ENCODE measurements at regions not wholly inside any gene's neighbourhood (a gene's known extent, or its start where the extent isn't known, plus 50 kb on each side); places are given as distances from the start of the nearest gene placed in this dataset.

DNA sequence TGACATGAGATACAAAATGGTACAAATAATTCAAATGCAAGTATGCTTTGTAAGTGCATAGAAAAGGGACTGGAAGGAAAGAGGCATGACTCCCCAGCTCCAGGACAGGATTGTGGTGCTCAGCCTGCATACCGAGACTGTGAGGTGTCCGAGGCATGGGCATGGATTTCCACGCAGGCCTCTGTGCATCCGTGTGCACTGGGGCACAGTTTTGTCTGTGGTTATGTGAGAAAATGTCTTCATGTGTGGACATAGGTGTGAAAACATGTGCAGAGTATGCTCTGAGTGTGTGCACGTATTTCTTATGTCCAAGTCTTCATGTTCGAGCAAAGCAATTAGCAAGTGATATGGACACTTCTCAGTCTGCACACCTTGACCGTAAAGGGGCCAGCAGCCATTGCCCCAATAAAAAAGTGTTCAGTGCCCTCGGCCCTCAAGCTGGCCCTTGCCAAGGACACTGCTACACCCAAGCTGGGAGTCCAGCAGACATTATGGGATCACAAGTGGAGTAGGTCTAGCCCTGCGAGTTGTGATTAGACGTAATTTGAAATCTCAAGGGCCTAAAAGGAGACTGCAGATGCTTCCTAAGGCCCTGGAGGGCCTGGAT, 120.7 kb downstream of the CYP26B1 start:
- Histone ChIP-seq H3K36me3 (replicated peaks in 1 of 2; ENCODE audit: control insufficient read depth in 1 of 2, insufficient read depth in 2 of 2, low read length in 1 of 2) (no peaks in the 10 kb centered on the region), H3K27ac (ENCODE audit: low read depth in 2 of 2, low read length in 1 of 2) (no peak overlapping the region), H3K79me2 (ENCODE audit: insufficient read depth) (no peaks in the 10 kb centered on the region), H3K9me3 (no peaks in the 10 kb centered on the region), H2AFZ (ENCODE audit: low read depth) (no peak overlapping the region), H3K4me2 (no peak overlapping the region), H3K9me2 (no peaks in the 10 kb centered on the region), H3K4me3 (ENCODE audit: low read depth in 2 of 2, low read length in 1 of 2) (no peak overlapping the region), H3K9ac (no peak overlapping the region), H3F3A (replicated peaks; ENCODE audit: insufficient read depth) (no peaks in the 10 kb centered on the region), H3K27me3 (ENCODE audit: insufficient read depth) (no peaks in the 10 kb centered on the region; the same call in 1 of the 2 replicates), H3K4me1 (ENCODE audit: control insufficient read depth in 1 of 2, insufficient read depth in 2 of 2, low read depth in 1 of 2, low read length in 1 of 2) (no peaks in the 10 kb centered on the region), H4K20me1 (ENCODE audit: insufficient read depth) (no peaks in the 10 kb centered on the region)
- ChIA-PET CTCF (no interaction called here), POLR2A (no interaction called here)
- DNase-seq = no peak
- 35% methylated on average over 9 of the region's 10 CpGs for WGBS (ENCODE audit: low lambda C conversion rate)
- no peak for TF ChIP-seq NRF1 (IDR thresholded peaks at IDR 0.05; ENCODE audit: low read depth, low read length)
- TF ChIP-seq YY1 (IDR thresholded peaks at IDR 0.05; ENCODE audit: low read depth) = no peak
- no peak for TF ChIP-seq EP300 (IDR thresholded peaks at IDR 0.05; ENCODE audit: borderline replicate concordance in 1 of 2, low read depth in 1 of 2, low read length in 1 of 2)
- TF ChIP-seq FOXM1 (IDR thresholded peaks at IDR 0.05; ENCODE audit: low read depth) = no peak
- TF ChIP-seq REST (IDR thresholded peaks at IDR 0.05; ENCODE audit: low read depth, low read length) = no peak
- TF ChIP-seq SIN3A (IDR thresholded peaks at IDR 0.05; ENCODE audit: borderline replicate concordance, low read depth, low read length) = no peak
- no peak for TF ChIP-seq RFX5 (IDR thresholded peaks at IDR 0.05; ENCODE audit: low read length)
- TF ChIP-seq GABPA (IDR thresholded peaks at IDR 0.05; ENCODE audit: low read depth) = no peak
- TF ChIP-seq, protein P1, sequence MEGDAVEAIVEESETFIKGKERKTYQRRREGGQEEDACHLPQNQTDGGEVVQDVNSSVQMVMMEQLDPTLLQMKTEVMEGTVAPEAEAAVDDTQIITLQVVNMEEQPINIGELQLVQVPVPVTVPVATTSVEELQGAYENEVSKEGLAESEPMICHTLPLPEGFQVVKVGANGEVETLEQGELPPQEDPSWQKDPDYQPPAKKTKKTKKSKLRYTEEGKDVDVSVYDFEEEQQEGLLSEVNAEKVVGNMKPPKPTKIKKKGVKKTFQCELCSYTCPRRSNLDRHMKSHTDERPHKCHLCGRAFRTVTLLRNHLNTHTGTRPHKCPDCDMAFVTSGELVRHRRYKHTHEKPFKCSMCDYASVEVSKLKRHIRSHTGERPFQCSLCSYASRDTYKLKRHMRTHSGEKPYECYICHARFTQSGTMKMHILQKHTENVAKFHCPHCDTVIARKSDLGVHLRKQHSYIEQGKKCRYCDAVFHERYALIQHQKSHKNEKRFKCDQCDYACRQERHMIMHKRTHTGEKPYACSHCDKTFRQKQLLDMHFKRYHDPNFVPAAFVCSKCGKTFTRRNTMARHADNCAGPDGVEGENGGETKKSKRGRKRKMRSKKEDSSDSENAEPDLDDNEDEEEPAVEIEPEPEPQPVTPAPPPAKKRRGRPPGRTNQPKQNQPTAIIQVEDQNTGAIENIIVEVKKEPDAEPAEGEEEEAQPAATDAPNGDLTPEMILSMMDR (IDR thresholded peaks at IDR 0.05) = no peak
- TF ChIP-seq, protein P2, sequence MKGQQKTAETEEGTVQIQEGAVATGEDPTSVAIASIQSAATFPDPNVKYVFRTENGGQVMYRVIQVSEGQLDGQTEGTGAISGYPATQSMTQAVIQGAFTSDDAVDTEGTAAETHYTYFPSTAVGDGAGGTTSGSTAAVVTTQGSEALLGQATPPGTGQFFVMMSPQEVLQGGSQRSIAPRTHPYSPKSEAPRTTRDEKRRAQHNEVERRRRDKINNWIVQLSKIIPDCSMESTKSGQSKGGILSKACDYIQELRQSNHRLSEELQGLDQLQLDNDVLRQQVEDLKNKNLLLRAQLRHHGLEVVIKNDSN (IDR thresholded peaks at IDR 0.05; ENCODE audit: borderline replicate concordance, low read depth) = no peak
- TF ChIP-seq JUND (IDR thresholded peaks at IDR 0.05) = no peak
- no peak for TF ChIP-seq EZH2phosphoT487 (IDR thresholded peaks at IDR 0.05; ENCODE audit: borderline replicate concordance, low read depth)
- TF ChIP-seq POLR2AphosphoS5 (IDR thresholded peaks at IDR 0.05; ENCODE audit: low read depth, low read length) = no peak
- TF ChIP-seq FOSL2 (IDR thresholded peaks at IDR 0.05; ENCODE audit: borderline replicate concordance, low read depth) = no peak
- no peak for TF ChIP-seq TAF1 (IDR thresholded peaks at IDR 0.05; ENCODE audit: borderline replicate concordance, low read depth, low read length)
- TF ChIP-seq CHD2 (IDR thresholded peaks at IDR 0.05; ENCODE audit: low read length, partially characterized antibody) = no peak
- TF ChIP-seq RXRA (IDR thresholded peaks at IDR 0.05; ENCODE audit: borderline replicate concordance, low read depth) = no peak
- no peak for TF ChIP-seq IRF3 (IDR thresholded peaks at IDR 0.05; ENCODE audit: low read depth, low read length)
- no peak for TF ChIP-seq FOXJ3 (CRISPR knock-in tag; IDR thresholded peaks at IDR 0.05)
- TF ChIP-seq MEF2A (IDR thresholded peaks at IDR 0.05; ENCODE audit: borderline replicate concordance, low read depth) = no peak

Data from SK-N-SH (cell line).